CD14-positive monocyte (primary cell): ENCODE measurements at regions not wholly inside any gene's neighbourhood (a gene's known extent, or its start where the extent isn't known, plus 50 kb on each side); places are given as distances from the start of the nearest gene placed in this dataset.

Experiments used
- DNase-seq, 3 donors: peaks; one replicate each; pipeline ENCODE4 v3.0.0-alpha.2; 2011 to 2022
- H2AFZ ChIP-seq: 2 replicates; pipeline ENCODE4 v1.6.0; 2012; ENCODE audit warnings: mild to moderate bottlenecking, low read depth, low read length, inconsistent platforms; ENCODE audit not compliant: insufficient read depth, poor library complexity, severe bottlenecking
- H3K27ac ChIP-seq, 2 donors: 1 replicate in 1 of 2; 2 replicates in 1 of 2; pipeline ENCODE4 v1.5.1; 2012 to 2013; ENCODE audit warnings: low read length in 2 of 2, control low read depth in 1 of 2, inconsistent platforms in 1 of 2, low read depth in 1 of 2, mild to moderate bottlenecking in 1 of 2
- H3K27me3 ChIP-seq, 2 donors: one replicate each; pipeline versions ENCODE4 v1.6.0 to v1.6.1; 2011 to 2013; ENCODE audit warnings: low read length in 2 of 2; ENCODE audit not compliant: control insufficient read depth in 2 of 2, insufficient read depth in 2 of 2
- H3K36me3 ChIP-seq, 2 donors: replicated peaks in 1 of 2; 1 replicate in 1 of 2; 2 replicates in 1 of 2; pipeline versions ENCODE4 v1.5.1 to v1.6.1; 2012 to 2013; ENCODE audit warnings: low read length in 2 of 2, control low read depth in 1 of 2, inconsistent platforms in 1 of 2, mild to moderate bottlenecking in 1 of 2; ENCODE audit not compliant: insufficient read depth in 2 of 2, control insufficient read depth in 1 of 2
- H3K4me1 ChIP-seq, 2 donors: 1 replicate in 1 of 2; 2 replicates in 1 of 2; pipeline versions ENCODE4 v1.5.1 to v1.6.1; 2012 to 2013; ENCODE audit warnings: low read length in 2 of 2, control low read depth in 1 of 2, inconsistent platforms in 1 of 2, mild to moderate bottlenecking in 1 of 2, moderate library complexity in 1 of 2; ENCODE audit not compliant: insufficient read depth in 2 of 2, control insufficient read depth in 1 of 2
- H3K4me2 ChIP-seq: replicated peaks from 2 replicates; pipeline ENCODE3; 2012; ENCODE audit warnings: low read length, moderate library complexity, mild to moderate bottlenecking; ENCODE audit not compliant: poor library complexity, severe bottlenecking; ENCODE audit errors: extremely low read depth
- H3K4me3 ChIP-seq, 3 experiments: fragments of 200-600 bp in 1 of 3; sonication (generic) in 1 of 3; replicated peaks in 1 of 3; 1 replicate in 2 of 3; 2 replicates in 1 of 3; pipeline ENCODE4 v1.5.1; 2011 to 2013; ENCODE audit warnings: low read length in 3 of 3, mild to moderate bottlenecking in 3 of 3, control low read depth in 2 of 3, low read depth in 2 of 3, inconsistent platforms in 1 of 3, moderate library complexity in 1 of 3
- H3K79me2 ChIP-seq: 2 replicates; pipeline ENCODE4 v1.6.0; 2012; ENCODE audit warnings: mild to moderate bottlenecking, control low read depth, inconsistent platforms, low read length, moderate library complexity; ENCODE audit not compliant: insufficient read depth
- H3K9ac ChIP-seq: 2 replicates; pipeline ENCODE4 v1.6.0; 2017; ENCODE audit warnings: low read length, mild to moderate bottlenecking; ENCODE audit not compliant: insufficient read depth, poor library complexity, severe bottlenecking
- H3K9me3 ChIP-seq, 2 donors: replicated peaks in 1 of 2; 1 replicate in 1 of 2; 2 replicates in 1 of 2; pipeline versions ENCODE4 v1.5.1 to v1.6.1; 2012 to 2013; ENCODE audit warnings: low read length in 2 of 2, control low read depth in 1 of 2; ENCODE audit not compliant: control insufficient read depth in 1 of 2, insufficient read depth in 1 of 2
- H4K20me1 ChIP-seq: 2 replicates; pipeline ENCODE4 v1.6.0; 2012; ENCODE audit warnings: mild to moderate bottlenecking, low read length, control low read depth, moderate library complexity; ENCODE audit not compliant: insufficient read depth
- H3K27ac Mint-ChIP-seq, 7 donors: one replicate each; pipeline ENCODE4 v1.8.0; 2020; ENCODE audit warnings: mild to moderate bottlenecking in 7 of 7, mixed read lengths in 7 of 7, moderate library complexity in 6 of 7, inconsistent platforms in 2 of 7
- H3K27me3 Mint-ChIP-seq, 3 donors: one replicate each; pipeline ENCODE4 v1.8.0; 2021 to 2022; ENCODE audit warnings: low read depth in 3 of 3, mild to moderate bottlenecking in 3 of 3, mixed read lengths in 3 of 3, moderate library complexity in 3 of 3, inconsistent platforms in 1 of 3
- H3K36me3 Mint-ChIP-seq, 2 donors: one replicate each; pipeline ENCODE4 v1.8.0; 2020; ENCODE audit warnings: mixed read lengths in 2 of 2, inconsistent platforms in 1 of 2, mild to moderate bottlenecking in 1 of 2
- H3K4me1 Mint-ChIP-seq: one replicate; pipeline ENCODE4 v1.8.0; 2020; ENCODE audit warnings: mild to moderate bottlenecking, mixed read lengths
- H3K4me3 Mint-ChIP-seq, 2 donors: one replicate each; pipeline ENCODE4 v1.8.0; 2020; ENCODE audit warnings: mild to moderate bottlenecking in 2 of 2, mixed read lengths in 2 of 2, moderate library complexity in 1 of 2
- H3K9me3 Mint-ChIP-seq, 7 donors: one replicate each; pipeline ENCODE4 v1.8.0; 2020 to 2022; ENCODE audit warnings: mixed read lengths in 7 of 7, mild to moderate bottlenecking in 6 of 7, moderate library complexity in 6 of 7, inconsistent platforms in 2 of 7
- WGBS: methylation state at CpG from one replicate; pipeline ENCODE4 v1.1.5; 2013; ENCODE audit warnings: missing lambda C conversion rate; ENCODE audit not compliant: insufficient coverage; 5-methylcytosine and 5-hydroxymethylcytosine counted together
- intact Hi-C, 2 donors: fragments of 100-400 bp; cut with micrococcal nuclease; formaldehyde crosslinking; loops; one replicate each; pipeline versions ENCODE4 v1.15.0 to v1.15.1; 2023
- TF ChIP-seq, protein P1 (sequence below): fragments of 200-600 bp; IDR thresholded peaks from one replicate; pipeline ENCODE4 v1.8.0; 2022; ENCODE audit warnings: antibody characterized with exemption, mild to moderate bottlenecking

DNA sequence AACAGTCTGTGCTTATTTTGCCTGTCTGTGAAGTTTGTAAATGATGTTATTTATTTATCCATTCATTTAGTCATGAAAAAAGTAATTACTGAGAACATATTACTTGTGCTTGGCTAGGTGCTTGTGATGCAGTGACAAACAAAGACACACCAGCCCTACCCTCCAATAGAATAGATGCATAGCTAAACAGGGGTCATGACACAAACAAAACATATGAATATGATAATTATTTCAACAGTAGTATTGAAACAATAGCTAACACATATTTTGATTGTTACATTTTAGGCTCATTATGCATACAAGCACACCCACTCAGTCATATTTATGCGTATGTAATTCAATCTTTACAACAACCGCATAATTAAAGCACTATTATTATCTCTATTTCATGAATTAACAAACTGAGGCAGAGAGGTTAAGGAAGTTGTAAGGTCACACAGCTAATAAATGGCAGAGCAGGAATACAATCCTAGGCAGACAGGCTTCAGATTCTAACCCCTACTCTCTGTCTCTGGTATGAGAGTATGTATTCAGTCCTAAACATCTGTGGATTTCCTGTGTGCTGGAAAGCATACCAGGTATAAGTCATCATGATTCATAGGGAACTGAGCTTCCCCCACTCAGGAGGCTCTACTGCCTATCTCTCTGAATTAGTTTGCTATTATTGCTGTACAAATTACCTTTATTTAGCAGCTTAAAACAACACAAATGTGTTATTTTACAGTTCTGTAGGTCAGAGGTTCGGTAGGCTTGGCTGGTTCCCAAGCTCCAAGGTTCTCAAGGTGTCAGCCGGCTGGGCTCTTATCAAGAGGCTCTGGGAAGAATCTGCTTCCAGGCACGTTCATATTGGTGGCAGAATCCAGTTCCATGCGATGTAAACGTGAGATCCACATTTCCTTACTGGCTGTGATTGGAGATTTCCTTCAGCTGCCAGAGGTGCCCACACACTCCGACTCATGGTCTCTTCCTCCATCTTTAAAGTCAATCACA lies 509.4 kb downstream of the GALC start:
- no peak for DNase-seq
- H3K27ac ChIP-seq: no peak overlapping the region
- intact Hi-C loops: no loop called here
- no peak overlapping the region for H3K9ac ChIP-seq
- WGBS: 87% methylated on average over 6 of the region's 8 CpGs
- no peaks in the 10 kb centered on the region for H3K27me3 Mint-ChIP-seq
- H3K27ac Mint-ChIP-seq: no peak overlapping the region
- H3K9me3 Mint-ChIP-seq: peaks cover 0 to 17% (median 7%) of the 10 kb centered on the region in 7 donors
- H3K36me3 ChIP-seq: no peaks in the 10 kb centered on the region
- H3K4me1 ChIP-seq: no peaks in the 10 kb centered on the region
- peaks cover 11 to 12% of the 10 kb centered on the region in 2 donors for H3K9me3 ChIP-seq
- H4K20me1 ChIP-seq: no peaks in the 10 kb centered on the region
- TF ChIP-seq, protein P1, sequence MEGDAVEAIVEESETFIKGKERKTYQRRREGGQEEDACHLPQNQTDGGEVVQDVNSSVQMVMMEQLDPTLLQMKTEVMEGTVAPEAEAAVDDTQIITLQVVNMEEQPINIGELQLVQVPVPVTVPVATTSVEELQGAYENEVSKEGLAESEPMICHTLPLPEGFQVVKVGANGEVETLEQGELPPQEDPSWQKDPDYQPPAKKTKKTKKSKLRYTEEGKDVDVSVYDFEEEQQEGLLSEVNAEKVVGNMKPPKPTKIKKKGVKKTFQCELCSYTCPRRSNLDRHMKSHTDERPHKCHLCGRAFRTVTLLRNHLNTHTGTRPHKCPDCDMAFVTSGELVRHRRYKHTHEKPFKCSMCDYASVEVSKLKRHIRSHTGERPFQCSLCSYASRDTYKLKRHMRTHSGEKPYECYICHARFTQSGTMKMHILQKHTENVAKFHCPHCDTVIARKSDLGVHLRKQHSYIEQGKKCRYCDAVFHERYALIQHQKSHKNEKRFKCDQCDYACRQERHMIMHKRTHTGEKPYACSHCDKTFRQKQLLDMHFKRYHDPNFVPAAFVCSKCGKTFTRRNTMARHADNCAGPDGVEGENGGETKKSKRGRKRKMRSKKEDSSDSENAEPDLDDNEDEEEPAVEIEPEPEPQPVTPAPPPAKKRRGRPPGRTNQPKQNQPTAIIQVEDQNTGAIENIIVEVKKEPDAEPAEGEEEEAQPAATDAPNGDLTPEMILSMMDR: no peak
- no peak overlapping the region for H2AFZ ChIP-seq
- no peak overlapping the region for H3K4me2 ChIP-seq
- H3K79me2 ChIP-seq: no peaks in the 10 kb centered on the region
- H3K4me3 ChIP-seq: no peak overlapping the region
- no peaks in the 10 kb centered on the region for H3K27me3 ChIP-seq
- H3K36me3 Mint-ChIP-seq: no peaks in the 10 kb centered on the region
- no peaks in the 10 kb centered on the region for H3K4me1 Mint-ChIP-seq
- H3K4me3 Mint-ChIP-seq: no peak overlapping the region

DNA sequence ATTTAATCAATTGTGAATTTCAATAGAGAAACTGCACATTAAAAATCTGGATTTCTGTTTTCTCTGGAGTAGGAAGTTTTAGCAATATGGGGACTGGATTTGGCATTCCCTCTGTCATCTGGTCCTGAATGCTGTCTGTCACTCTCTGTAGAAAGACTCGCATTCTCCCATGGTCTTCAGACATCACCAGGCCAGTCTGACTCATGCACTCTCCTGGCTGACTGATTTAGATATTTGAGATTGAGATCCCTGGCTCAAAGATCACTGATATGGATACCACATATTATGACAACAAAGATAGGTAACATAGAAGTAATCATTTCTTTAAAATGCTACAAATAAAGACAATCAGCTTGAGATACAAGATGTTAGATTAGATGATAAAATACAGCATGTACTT lies 524.5 kb downstream of the GALC start:
- no peak overlapping the region for H3K4me3 Mint-ChIP-seq
- no peak overlapping the region for H3K27ac ChIP-seq
- no peaks in the 10 kb centered on the region for H3K36me3 Mint-ChIP-seq
- no peak overlapping the region for H3K4me2 ChIP-seq
- H4K20me1 ChIP-seq: no peaks in the 10 kb centered on the region
- H3K9ac ChIP-seq: no peak overlapping the region
- TF ChIP-seq, protein P1: no peak
- no peaks in the 10 kb centered on the region for H3K36me3 ChIP-seq
- DNase-seq: no peak
- no peaks in the 10 kb centered on the region for H3K27me3 Mint-ChIP-seq
- no peak overlapping the region for H2AFZ ChIP-seq
- no peak overlapping the region for H3K4me3 ChIP-seq
- intact Hi-C loops: no loop called here
- no peaks in the 10 kb centered on the region for H3K79me2 ChIP-seq
- H3K9me3 Mint-ChIP-seq: peaks cover 0 to 11% (median 2%) of the 10 kb centered on the region in 7 donors
- no peaks in the 10 kb centered on the region for H3K4me1 ChIP-seq
- H3K27me3 ChIP-seq: no peaks in the 10 kb centered on the region
- peaks cover 4 to 6% of the 10 kb centered on the region in 2 donors for H3K9me3 ChIP-seq
- H3K4me1 Mint-ChIP-seq: no peaks in the 10 kb centered on the region
- no peak overlapping the region for H3K27ac Mint-ChIP-seq
- WGBS: no CpG with 5 or more reads among the region's 1 CpG
